GM12878 (cell line): ENCODE measurements at regions not wholly inside any gene's neighbourhood (a gene's known extent, or its start where the extent isn't known, plus 50 kb on each side); places are given as distances from the start of the nearest gene placed in this dataset.

Source experiments
- ATAC-seq: fragments of 200-7000 bp; cut with Tn5 transposase; 3 replicates; pipeline ENCODE4 v1.9.1; 2020; ENCODE audit warnings: mild to moderate bottlenecking, moderate library complexity
- BruUV-seq: library from RNA; stranded (reverse); fragments of 400-500 nt; replicated peaks from 2 replicates; lab custom pipeline; 2021; lab: Mats Ljungman, UMichigan
- CTCF ChIA-PET: fragments of 300-600 bp; sonication (Branson Sonifier 250); formaldehyde crosslinking; extraction: SDS; loops from one replicate; lab custom pipeline; 2021; ENCODE audit warnings: inconsistent platforms; lab: Yijun Ruan, JAX
- POLR2A ChIA-PET: fragments of 350-600 bp; formaldehyde crosslinking; extraction: SDS; loops from one replicate; lab custom pipeline; 2021; ENCODE audit warnings: inconsistent platforms; lab: Charles Lee
- RAD21 ChIA-PET: fragments of 300-600 bp; sonication (Branson Sonifier 250); formaldehyde crosslinking; loops from one replicate; lab custom pipeline; 2023; ENCODE audit warnings: antibody characterized with exemption; ENCODE audit not compliant: unreplicated experiment; lab: Charles Lee
- SMC1A ChIA-PET: fragments of 300-600 bp; sonication (Branson Sonifier 250); formaldehyde crosslinking; loops from one replicate; lab custom pipeline; 2023; ENCODE audit not compliant: unreplicated experiment, uncharacterized antibody; lab: Charles Lee
- DNase-seq: peaks from one replicate; pipeline ENCODE4 v3.0.0-alpha.2; 2011; ENCODE audit warnings: low read depth, low spot score
- FAIRE-seq: peaks from 3 replicates; lab custom pipeline; 2011; peaks lifted over from hg19 to GRCh38; lab: Jason Lieb, UNC
- H2AFZ ChIP-seq: 2 replicates; pipeline ENCODE4 v1.6.0; 2011; ENCODE audit warnings: low read depth, low read length, control low read depth; ENCODE audit not compliant: control insufficient read depth
- H3K27ac ChIP-seq: 2 replicates; pipeline ENCODE4 v1.5.1; 2011; ENCODE audit warnings: control low read depth; ENCODE audit not compliant: control insufficient read depth, insufficient read depth
- H3K27me3 ChIP-seq, 2 experiments: replicated peaks in 1 of 2; 2 replicates each; pipeline versions ENCODE4 v1.6.0 to v1.6.1; 2011; ENCODE audit warnings: low read length in 1 of 2; ENCODE audit not compliant: control insufficient read depth in 2 of 2, insufficient read depth in 2 of 2
- H3K36me3 ChIP-seq, 2 experiments: 2 replicates each; pipeline ENCODE4 v1.5.1; 2011; ENCODE audit warnings: low read length in 1 of 2; ENCODE audit not compliant: control insufficient read depth in 2 of 2, insufficient read depth in 2 of 2
- H3K4me1 ChIP-seq: 2 replicates; pipeline ENCODE4 v1.6.1; 2011; ENCODE audit warnings: mild to moderate bottlenecking, low read length, moderate library complexity, mixed read lengths; ENCODE audit not compliant: control insufficient read depth, insufficient read depth
- H3K4me2 ChIP-seq: 2 replicates; pipeline ENCODE4 v1.6.0; 2011; ENCODE audit warnings: control low read depth; ENCODE audit not compliant: control insufficient read depth, insufficient read depth
- H3K4me3 ChIP-seq: fragments of 200-600 bp; sonication (generic); 2 replicates; pipeline ENCODE4 v1.5.1; 2016
- H3K79me2 ChIP-seq: 2 replicates; pipeline ENCODE4 v1.6.0; 2011; ENCODE audit warnings: low read length; ENCODE audit not compliant: control insufficient read depth, insufficient read depth
- H3K9ac ChIP-seq: 2 replicates; pipeline ENCODE4 v1.8.0; 2011; ENCODE audit warnings: low read length, control low read depth, mixed read lengths; ENCODE audit not compliant: control insufficient read depth, insufficient read depth
- H3K9me3 ChIP-seq: replicated peaks from 3 replicates; pipeline ENCODE4 v1.5.1; 2011; ENCODE audit warnings: mild to moderate bottlenecking, low read length; ENCODE audit not compliant: control insufficient read depth, insufficient read depth
- H4K20me1 ChIP-seq: 2 replicates; pipeline ENCODE4 v1.6.0; 2011; ENCODE audit not compliant: control insufficient read depth, insufficient read depth
- ASH2L ChIP-seq: fragments of 300-600, 200-600 bp; sonication (generic); IDR thresholded peaks from 2 replicates; pipeline ENCODE4 v1.6.1; 2017; ENCODE audit warnings: low read depth, mild to moderate bottlenecking, borderline replicate concordance
- CBX5 ChIP-seq: sonication (generic); IDR thresholded peaks from 2 replicates; pipeline ENCODE4 v1.6.1; 2016; ENCODE audit warnings: low read depth, moderate library complexity, mild to moderate bottlenecking, inconsistent platforms
- CHD4 ChIP-seq: fragments of 200-600 bp; sonication (generic); IDR thresholded peaks from 2 replicates; pipeline ENCODE4 v1.6.1; 2016; ENCODE audit warnings: mild to moderate bottlenecking
- EGR1 ChIP-seq, 2 experiments: IDR thresholded peaks; 1 replicate in 1 of 2; 2 replicates in 1 of 2; pipeline ENCODE4 v1.6.1; 2011 to 2012; ENCODE audit warnings: low read depth in 2 of 2, low read length in 2 of 2, borderline replicate concordance in 1 of 2, mild to moderate bottlenecking in 1 of 2, moderate library complexity in 1 of 2
- NFIC ChIP-seq: IDR thresholded peaks from 2 replicates; pipeline ENCODE4 v1.6.1; 2012; ENCODE audit warnings: low read depth, mild to moderate bottlenecking, inconsistent platforms, low read length, moderate library complexity
- SMAD1 ChIP-seq: fragments of 450-650 bp; IDR thresholded peaks from 2 replicates; pipeline ENCODE4 v1.6.1; 2018; ENCODE audit warnings: mild to moderate bottlenecking, low read depth; ENCODE audit not compliant: partially characterized antibody
- TCF7 ChIP-seq: IDR thresholded peaks from 2 replicates; pipeline ENCODE4 v1.6.1; 2014; ENCODE audit warnings: antibody characterized with exemption, borderline replicate concordance
- ZNF207 ChIP-seq: fragments of 450-650 bp; IDR thresholded peaks from 2 replicates; pipeline ENCODE4 v1.6.1; 2014; ENCODE audit warnings: antibody characterized with exemption, mild to moderate bottlenecking, borderline replicate concordance
- WGBS: methylation state at CpG from one replicate; pipeline ENCODE4 v1.1.6; 2016; ENCODE audit warnings: low lambda C conversion rate; ENCODE audit not compliant: insufficient replicate concordance, insufficient coverage; ENCODE audit errors: missing lambda C conversion rate; 5-methylcytosine and 5-hydroxymethylcytosine counted together
- in situ Hi-C: fragments of 300-500 bp; cut with MboI; formaldehyde crosslinking; loops from 9 replicates; pipeline ENCODE4 v1.14.3; 2018; ENCODE audit warnings: mixed read lengths
- intact Hi-C: fragments of 100-400 bp; cut with micrococcal nuclease; formaldehyde crosslinking; loops from one replicate; pipeline ENCODE4 v1.14.2; 2022; ENCODE audit not compliant: unreplicated experiment

DNA sequence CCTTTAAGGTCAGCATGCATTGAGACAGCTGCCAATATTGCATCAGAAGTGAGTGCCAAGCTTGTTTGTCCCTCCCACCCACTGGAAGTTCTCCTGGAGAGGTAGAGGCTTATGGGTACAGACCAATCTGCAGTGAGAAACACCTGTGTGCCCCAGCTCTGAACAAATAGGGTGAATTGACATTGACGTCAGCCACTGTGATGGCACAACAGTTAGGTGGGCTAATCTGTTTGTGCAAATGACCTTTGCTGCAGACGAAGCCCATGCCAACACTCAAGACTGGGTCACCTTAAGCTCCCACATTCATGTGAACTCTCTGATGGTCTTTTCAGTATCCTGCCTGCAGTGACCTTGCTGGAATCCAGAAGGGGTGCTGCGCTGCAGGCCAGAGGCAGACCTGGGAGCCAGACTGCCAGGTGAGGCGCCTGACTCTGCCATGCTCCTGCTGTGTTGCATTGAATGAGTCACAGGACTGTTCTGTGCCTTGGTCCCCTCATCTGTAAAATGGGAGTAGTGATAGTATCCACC lies 99.9 kb downstream of the ALDH8A1 start:
- H3K4me2 ChIP-seq = no peak overlapping the region
- 63% methylated on average over 4 of the region's 4 CpGs for WGBS
- ChIA-PET RAD21 (no interaction called here), POLR2A (no interaction called here), SMC1A (no interaction called here), CTCF (no interaction called here)
- intact Hi-C loops = no loop called here
- H4K20me1 ChIP-seq = no peaks in the 10 kb centered on the region
- H3K4me1 ChIP-seq = no peaks in the 10 kb centered on the region
- DNase-seq (no peak), ATAC-seq (no peak), FAIRE-seq (no peak)
- no peaks in the 10 kb centered on the region for H3K36me3 ChIP-seq
- H3K79me2 ChIP-seq = no peaks in the 10 kb centered on the region
- H3K27ac ChIP-seq = no peak overlapping the region
- H3K9me3 ChIP-seq = no peaks in the 10 kb centered on the region
- H3K27me3 ChIP-seq = no peaks in the 10 kb centered on the region
- no peak for TF ChIP-seq TCF7
- no peak for TF ChIP-seq ZNF207
- TF ChIP-seq NFIC = no peak
- H3K9ac ChIP-seq = no peak overlapping the region
- no peak overlapping the region for H2AFZ ChIP-seq
- in situ Hi-C loops = no loop called here
- no TSS peak for BruUV-seq
- no peak overlapping the region for H3K4me3 ChIP-seq

DNA sequence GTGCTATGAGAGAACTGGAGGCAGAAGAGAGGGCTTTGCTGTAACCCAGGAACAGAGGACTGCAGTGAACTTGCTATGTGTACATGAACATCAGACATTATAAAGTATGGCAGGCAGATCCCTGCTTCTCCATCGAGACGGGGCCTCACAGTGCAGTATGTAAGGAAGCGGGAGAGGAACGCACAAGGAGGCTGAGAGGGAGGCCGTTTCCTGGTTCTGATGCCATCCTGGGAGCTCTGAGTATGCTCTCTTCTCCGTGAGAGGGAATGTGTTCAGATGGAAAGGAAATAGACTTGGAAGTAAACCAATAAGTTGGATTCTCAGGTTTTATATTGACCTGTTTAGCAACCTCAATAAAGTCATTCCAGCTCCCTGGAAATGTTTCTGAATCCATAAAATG lies 101.8 kb downstream of the ALDH8A1 start:
- intact Hi-C loops = no loop called here
- H3K79me2 ChIP-seq = no peaks in the 10 kb centered on the region
- BruUV-seq = no TSS peak
- ChIA-PET RAD21 (no interaction called here), POLR2A (no interaction called here), SMC1A (no interaction called here), CTCF (no interaction called here)
- H3K9ac ChIP-seq = no peak overlapping the region
- no peaks in the 10 kb centered on the region for H3K36me3 ChIP-seq
- no peak overlapping the region for H3K27ac ChIP-seq
- no peak overlapping the region for H2AFZ ChIP-seq
- H4K20me1 ChIP-seq = no peaks in the 10 kb centered on the region
- no peak for DNase-seq
- WGBS = 57% methylated on average over 6 of the region's 6 CpGs
- ATAC-seq = no peak
- H3K4me2 ChIP-seq = no peak overlapping the region
- no peak for TF ChIP-seq SMAD1
- TF ChIP-seq EGR1 (IDR thresholded peaks at IDR 0.05; ENCODE audit: borderline replicate concordance in 1 of 2, low read depth in 2 of 2, low read length in 2 of 2) = no peak
- no peak for TF ChIP-seq ASH2L
- no peak for TF ChIP-seq CHD4
- no peak for TF ChIP-seq CBX5
- TF ChIP-seq, all 136 proteins: peak for 0
- Histone ChIP-seq H3K27me3 (no peaks in the 10 kb centered on the region), H3K4me1 (no peaks in the 10 kb centered on the region), H3K4me3 (no peak overlapping the region), H3K9me3 (no peaks in the 10 kb centered on the region)
- in situ Hi-C loops = no loop called here
- no peak for FAIRE-seq
